ENCODE measurements at regions not wholly inside any gene's neighbourhood (a gene's known extent, or its start where the extent isn't known, plus 50 kb on each side); places are given as distances from the start of the nearest gene placed in this dataset.

GRCh38 chr2:215605214-215605613, 169.3 kb upstream of the FN1 start:
- Mint-ChIP-seq H3K27me3 (peaks cover 3% of the 10 kb centered on the region), H3K4me1 (no peaks in the 10 kb centered on the region), H3K4me3 (no peak overlapping the region), H3K36me3 (peaks cover 1% of the 10 kb centered on the region), H3K9me3 (no peaks in the 10 kb centered on the region), H3K27ac (no peak overlapping the region)
- no peak for DNase-seq

- H3K4me3 Mint-ChIP-seq: no peak overlapping the region
- H3K27me3 Mint-ChIP-seq: peaks cover 3% of the 10 kb centered on the region
- DNase-seq: no peak
- no peaks in the 10 kb centered on the region for H3K9me3 Mint-ChIP-seq
- H3K4me1 Mint-ChIP-seq: no peaks in the 10 kb centered on the region
- peaks cover 1% of the 10 kb centered on the region for H3K36me3 Mint-ChIP-seq
- H3K27ac Mint-ChIP-seq: no peak overlapping the region
Observed at GRCh38 chr2:215604606-215605005, 168.7 kb upstream of the FN1 start.

GRCh38 chr2:215603440-215603839, 167.6 kb upstream of the FN1 start:
- DNase-seq: no peak
- Mint-ChIP-seq H3K27me3 (peaks cover 3% of the 10 kb centered on the region), H3K4me1 (no peaks in the 10 kb centered on the region), H3K36me3 (peaks cover 1% of the 10 kb centered on the region), H3K4me3 (no peak overlapping the region), H3K9me3 (no peaks in the 10 kb centered on the region), H3K27ac (no peak overlapping the region)

- no peak overlapping the region for H3K27ac Mint-ChIP-seq
- H3K4me1 Mint-ChIP-seq: no peaks in the 10 kb centered on the region
Observed at GRCh38 chr2:215602997-215603396, 167.1 kb upstream of the FN1 start.

GRCh38 chr2:215601990-215602721, 166.3 kb upstream of the FN1 start:
- no peaks in the 10 kb centered on the region for H3K9me3 Mint-ChIP-seq
- H3K4me1 Mint-ChIP-seq: no peaks in the 10 kb centered on the region
- no peak for DNase-seq
- H3K4me3 Mint-ChIP-seq: no peak overlapping the region
- H3K27ac Mint-ChIP-seq: no peak overlapping the region
- H3K36me3 Mint-ChIP-seq: peaks cover 1% of the 10 kb centered on the region
- H3K27me3 Mint-ChIP-seq: peaks cover 3% of the 10 kb centered on the region

More at GRCh38 chr2:215602997-215603396, 167.1 kb upstream of the FN1 start:
- no peak for DNase-seq
- peaks cover 1% of the 10 kb centered on the region for H3K36me3 Mint-ChIP-seq
- no peaks in the 10 kb centered on the region for H3K9me3 Mint-ChIP-seq
- H3K4me3 Mint-ChIP-seq: no peak overlapping the region
- H3K27me3 Mint-ChIP-seq: peaks cover 3% of the 10 kb centered on the region

- Mint-ChIP-seq H3K4me1 (no peaks in the 10 kb centered on the region), H3K36me3 (peaks cover 1% of the 10 kb centered on the region), H3K27me3 (peaks cover 3% of the 10 kb centered on the region), H3K27ac (no peak overlapping the region), H3K4me3 (no peak overlapping the region), H3K9me3 (no peaks in the 10 kb centered on the region)
- no peak for DNase-seq
Observed at GRCh38 chr2:215601526-215601925, 165.7 kb upstream of the FN1 start.

GRCh38 chr2:215598376-215598975, 162.6 kb upstream of the FN1 start:
- H3K4me3 Mint-ChIP-seq: no peak overlapping the region
- H3K4me1 Mint-ChIP-seq: no peaks in the 10 kb centered on the region
- H3K27ac Mint-ChIP-seq: no peak overlapping the region
- H3K36me3 Mint-ChIP-seq: no peaks in the 10 kb centered on the region
- no peaks in the 10 kb centered on the region for H3K9me3 Mint-ChIP-seq
- DNase-seq: no peak
- peaks cover 3% of the 10 kb centered on the region for H3K27me3 Mint-ChIP-seq

- no peaks in the 10 kb centered on the region for H3K4me1 Mint-ChIP-seq
- H3K27ac Mint-ChIP-seq: no peak overlapping the region
- H3K27me3 Mint-ChIP-seq: peaks cover 3% of the 10 kb centered on the region
- no peaks in the 10 kb centered on the region for H3K36me3 Mint-ChIP-seq
- no peak for DNase-seq
- H3K9me3 Mint-ChIP-seq: no peaks in the 10 kb centered on the region
- no peak overlapping the region for H3K4me3 Mint-ChIP-seq
Observed at GRCh38 chr2:215597577-215597976, 161.7 kb upstream of the FN1 start.

GRCh38 chr2:215594766-215595165, 158.9 kb upstream of the FN1 start:
- H3K27me3 Mint-ChIP-seq: no peaks in the 10 kb centered on the region
- H3K27ac Mint-ChIP-seq: no peak overlapping the region
- no peak overlapping the region for H3K4me3 Mint-ChIP-seq
- H3K36me3 Mint-ChIP-seq: no peaks in the 10 kb centered on the region
- no peaks in the 10 kb centered on the region for H3K4me1 Mint-ChIP-seq
- DNase-seq: no peak
- no peaks in the 10 kb centered on the region for H3K9me3 Mint-ChIP-seq

- H3K27ac Mint-ChIP-seq: no peak overlapping the region
- H3K9me3 Mint-ChIP-seq: no peaks in the 10 kb centered on the region
- H3K4me1 Mint-ChIP-seq: no peaks in the 10 kb centered on the region
Observed at GRCh38 chr2:215590010-215590745, 154.3 kb upstream of the FN1 start.

GRCh38 chr2:215583881-215584280, 148.0 kb upstream of the FN1 start:
- Mint-ChIP-seq H3K27ac (peak overlapping the region; percentile 42), H3K4me1 (peaks cover 2% of the 10 kb centered on the region), H3K36me3 (no peaks in the 10 kb centered on the region), H3K27me3 (peaks cover 4% of the 10 kb centered on the region), H3K9me3 (no peaks in the 10 kb centered on the region), H3K4me3 (no peak overlapping the region)
- no peak for DNase-seq

More at GRCh38 chr2:215590010-215590745, 154.3 kb upstream of the FN1 start:
- H3K36me3 Mint-ChIP-seq: no peaks in the 10 kb centered on the region
- H3K4me3 Mint-ChIP-seq: no peak overlapping the region
- DNase-seq: no peak
- no peaks in the 10 kb centered on the region for H3K27me3 Mint-ChIP-seq

- DNase-seq: no peak
- Mint-ChIP-seq H3K4me1 (peaks cover 2% of the 10 kb centered on the region), H3K36me3 (no peaks in the 10 kb centered on the region), H3K27ac (no peak overlapping the region), H3K4me3 (no peak overlapping the region), H3K9me3 (no peaks in the 10 kb centered on the region), H3K27me3 (peaks cover 8% of the 10 kb centered on the region)
Observed at GRCh38 chr2:215579809-215580208, 143.9 kb upstream of the FN1 start.

GRCh38 chr2:215577356-215577755, 141.5 kb upstream of the FN1 start:
- no peak overlapping the region for H3K27ac Mint-ChIP-seq
- H3K36me3 Mint-ChIP-seq: no peaks in the 10 kb centered on the region
- peaks cover 8% of the 10 kb centered on the region for H3K27me3 Mint-ChIP-seq
- no peak overlapping the region for H3K4me3 Mint-ChIP-seq
- no peaks in the 10 kb centered on the region for H3K4me1 Mint-ChIP-seq
- no peak for DNase-seq
- H3K9me3 Mint-ChIP-seq: no peaks in the 10 kb centered on the region

GRCh38 chr2:215576572-215576971, 140.7 kb upstream of the FN1 start:
- no peak for DNase-seq
- Mint-ChIP-seq H3K9me3 (no peaks in the 10 kb centered on the region), H3K27ac (no peak overlapping the region), H3K36me3 (no peaks in the 10 kb centered on the region), H3K27me3 (peaks cover 8% of the 10 kb centered on the region), H3K4me3 (no peak overlapping the region), H3K4me1 (no peaks in the 10 kb centered on the region)

- DNase-seq: no peak
- Mint-ChIP-seq H3K4me1 (no peaks in the 10 kb centered on the region), H3K27me3 (peaks cover 7% of the 10 kb centered on the region), H3K9me3 (no peaks in the 10 kb centered on the region), H3K4me3 (no peak overlapping the region), H3K36me3 (no peaks in the 10 kb centered on the region), H3K27ac (no peak overlapping the region)
Observed at GRCh38 chr2:215573496-215573895, 137.6 kb upstream of the FN1 start.
